ENCODE measurements at regions not wholly inside any gene's neighbourhood (a gene's known extent, or its start where the extent isn't known, plus 50 kb on each side); places are given as distances from the start of the nearest gene placed in this dataset.

DNA sequence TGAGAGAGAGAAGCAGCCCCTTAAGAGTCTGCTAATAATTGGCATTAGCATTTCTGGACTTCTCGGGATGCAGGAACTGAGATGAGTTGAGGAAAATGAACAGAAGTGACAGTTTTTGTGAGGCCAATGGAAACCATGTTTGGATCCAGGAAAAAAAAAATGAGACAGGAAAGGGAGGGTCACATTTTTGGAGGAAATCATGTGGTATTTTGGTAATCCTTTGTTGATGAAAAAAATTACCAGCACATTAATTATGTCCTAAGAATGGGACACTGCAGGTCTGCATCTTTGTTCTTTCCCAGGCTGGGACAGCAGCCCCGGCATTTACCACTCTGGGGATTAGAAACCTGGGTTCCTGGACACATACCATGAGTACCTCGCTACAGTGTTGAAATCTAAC is 109.9 kb upstream of the ZFHX3 start:
- intact Hi-C loops (cut with DNase I), result no loop called here
- WGBS, 3 donors, result 55 to 65% (median 57%) methylated on average over 3 of the region's 3 CpGs
- Histone ChIP-seq H3K27me3 (ENCODE audit: insufficient read depth in 3 of 3, low read length in 2 of 3) (no peaks in the 10 kb centered on the region), H3K9me3 (peaks cover 4% of the 10 kb centered on the region), H3K4me3 (no peak overlapping the region), H3K36me3 (ENCODE audit: insufficient read depth in 1 of 2, low read depth in 1 of 2) (no peaks in the 10 kb centered on the region), H3K27ac (no peak overlapping the region), H3K4me1 (no peaks in the 10 kb centered on the region)
- TF ChIP-seq, protein P1, sequence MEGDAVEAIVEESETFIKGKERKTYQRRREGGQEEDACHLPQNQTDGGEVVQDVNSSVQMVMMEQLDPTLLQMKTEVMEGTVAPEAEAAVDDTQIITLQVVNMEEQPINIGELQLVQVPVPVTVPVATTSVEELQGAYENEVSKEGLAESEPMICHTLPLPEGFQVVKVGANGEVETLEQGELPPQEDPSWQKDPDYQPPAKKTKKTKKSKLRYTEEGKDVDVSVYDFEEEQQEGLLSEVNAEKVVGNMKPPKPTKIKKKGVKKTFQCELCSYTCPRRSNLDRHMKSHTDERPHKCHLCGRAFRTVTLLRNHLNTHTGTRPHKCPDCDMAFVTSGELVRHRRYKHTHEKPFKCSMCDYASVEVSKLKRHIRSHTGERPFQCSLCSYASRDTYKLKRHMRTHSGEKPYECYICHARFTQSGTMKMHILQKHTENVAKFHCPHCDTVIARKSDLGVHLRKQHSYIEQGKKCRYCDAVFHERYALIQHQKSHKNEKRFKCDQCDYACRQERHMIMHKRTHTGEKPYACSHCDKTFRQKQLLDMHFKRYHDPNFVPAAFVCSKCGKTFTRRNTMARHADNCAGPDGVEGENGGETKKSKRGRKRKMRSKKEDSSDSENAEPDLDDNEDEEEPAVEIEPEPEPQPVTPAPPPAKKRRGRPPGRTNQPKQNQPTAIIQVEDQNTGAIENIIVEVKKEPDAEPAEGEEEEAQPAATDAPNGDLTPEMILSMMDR (IDR thresholded peaks at IDR 0.05), result no peak
- DNase-seq (no peak), ATAC-seq (no peak)

DNA sequence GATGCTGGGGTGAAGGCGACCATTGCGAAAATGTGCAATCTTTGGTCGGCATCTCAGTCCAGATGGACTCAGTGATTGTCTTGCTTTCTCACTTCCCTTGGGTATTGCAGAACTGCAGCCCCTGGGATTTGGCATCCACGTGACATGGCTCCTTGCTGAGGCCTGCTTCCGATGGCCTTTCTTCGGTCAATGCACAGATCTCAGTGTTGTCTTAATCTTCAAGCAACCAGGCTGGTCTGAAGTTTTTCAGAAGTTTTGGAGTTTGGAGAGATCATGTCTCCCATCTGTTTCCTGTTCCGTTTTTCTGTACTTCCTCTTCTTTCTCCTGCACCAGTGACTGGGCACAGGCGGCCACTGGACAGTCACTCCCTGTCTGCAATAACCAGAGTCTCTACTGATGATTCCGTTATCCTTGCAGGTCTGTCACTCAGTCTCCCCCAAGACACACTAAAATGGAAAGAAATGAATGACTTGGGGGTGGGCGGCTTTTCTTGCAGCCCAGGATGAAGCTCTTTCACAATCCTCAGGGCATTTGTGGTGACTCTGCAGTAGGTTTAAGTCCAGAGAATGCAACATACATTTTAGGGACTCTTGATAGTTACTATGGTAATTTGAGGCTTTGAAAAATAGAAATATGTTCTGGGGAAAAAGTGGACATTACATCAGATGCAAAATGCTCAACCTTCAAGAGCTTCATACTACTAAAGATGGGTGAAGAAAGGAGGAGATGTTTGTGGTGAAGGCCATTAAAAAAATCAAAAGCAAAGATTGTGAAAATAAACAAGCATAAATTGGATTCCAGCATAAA is 106.3 kb upstream of the ZFHX3 start:
- TF ChIP-seq, protein P1 (IDR thresholded peaks at IDR 0.05), result no peak
- H3K4me3 ChIP-seq, result no peak overlapping the region
- H3K4me1 ChIP-seq, result no peaks in the 10 kb centered on the region
- ATAC-seq (peak in 1 of 4 donors; percentile 32), DNase-seq (peak in 1 of 2 donors; percentile 69)
- H3K9me3 ChIP-seq, result peaks cover 4% of the 10 kb centered on the region
- H3K27ac ChIP-seq, result no peak overlapping the region
- H3K36me3 ChIP-seq (ENCODE audit: insufficient read depth in 1 of 2, low read depth in 1 of 2), result no peaks in the 10 kb centered on the region
- intact Hi-C loops (cut with DNase I), result no loop called here
- H3K27me3 ChIP-seq (ENCODE audit: insufficient read depth in 3 of 3, low read length in 2 of 3), result no peaks in the 10 kb centered on the region
- WGBS, 3 donors, result 75 to 87% (median 76%) methylated on average over 10 of the region's 10 CpGs

DNA sequence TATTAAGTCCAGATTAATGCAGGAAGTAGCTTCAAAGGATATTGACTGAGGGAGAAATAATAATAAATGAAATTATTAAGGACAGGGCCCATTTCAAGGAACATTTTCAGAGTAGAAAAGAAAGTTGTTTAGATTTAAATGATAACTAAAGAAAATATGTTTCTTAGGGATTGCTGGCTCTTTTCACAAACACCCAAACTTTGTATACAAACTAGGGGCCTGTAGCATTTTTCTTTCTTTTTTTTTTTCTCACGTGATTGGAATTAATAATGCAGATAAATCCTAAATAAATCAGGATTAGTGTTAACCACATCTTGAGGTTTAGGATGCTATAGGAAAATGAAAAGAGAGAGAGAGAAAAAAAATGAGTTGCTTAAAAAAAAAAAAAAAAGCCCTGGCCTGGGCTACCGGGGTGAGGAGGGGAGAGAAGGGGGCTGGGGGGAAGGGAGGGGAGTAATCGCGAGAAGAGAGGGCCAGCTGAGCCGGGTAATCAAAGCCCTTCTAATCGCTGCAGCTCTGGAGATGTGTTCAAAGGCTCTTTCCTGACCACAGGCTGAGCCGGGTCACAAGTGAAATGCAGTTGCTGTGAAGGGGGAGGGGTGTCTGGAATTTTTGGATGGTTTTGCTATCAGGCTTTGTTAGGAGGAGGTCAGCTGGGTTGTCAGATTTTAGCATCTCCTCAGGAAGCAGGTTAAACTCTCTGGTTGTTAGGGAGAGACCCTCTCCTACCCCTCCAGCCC is 104.6 kb upstream of the ZFHX3 start:
- 30 to 47% (median 33%) methylated on average over 6 to 7 of the region's 7 CpGs for WGBS, 3 donors
- H3K27ac ChIP-seq, result no peak overlapping the region
- no peak for ATAC-seq

DNA sequence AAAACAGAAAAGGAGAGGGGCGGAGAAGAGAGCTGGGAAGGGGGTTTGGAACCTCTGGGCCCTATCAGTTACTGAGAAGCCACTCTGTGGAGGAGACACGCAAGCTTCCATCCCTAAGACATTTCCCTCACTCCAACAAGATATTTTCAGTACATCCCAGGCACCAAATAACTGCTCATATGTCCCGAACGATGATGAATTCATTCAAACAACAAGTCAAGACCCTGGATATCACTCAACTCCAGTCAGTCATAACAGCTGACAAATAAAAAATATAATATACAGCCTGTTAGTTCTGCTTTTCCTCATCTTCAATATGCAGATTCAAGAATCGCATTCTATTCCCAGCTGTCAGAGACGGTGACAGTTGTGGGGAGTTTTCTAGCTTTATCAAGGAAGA is 104.0 kb upstream of the ZFHX3 start:
- Histone ChIP-seq H3K27me3 (ENCODE audit: insufficient read depth in 3 of 3, low read length in 2 of 3) (no peaks in the 10 kb centered on the region), H3K27ac (no peak overlapping the region), H3K4me1 (no peaks in the 10 kb centered on the region), H3K4me3 (no peak overlapping the region), H3K36me3 (ENCODE audit: insufficient read depth in 1 of 2, low read depth in 1 of 2) (no peaks in the 10 kb centered on the region), H3K9me3 (no peaks in the 10 kb centered on the region)
- WGBS, 3 donors, result 69 to 80% (median 70%) methylated on average over 6 of the region's 6 CpGs
- no peak for ATAC-seq
- TF ChIP-seq, protein P1 (IDR thresholded peaks at IDR 0.05), result no peak
- DNase-seq, result no peak
- intact Hi-C loops (cut with DNase I), result no loop called here

More for the DNA sequence above, 104.6 kb upstream of the ZFHX3 start:
- no peak overlapping the region for H3K4me3 ChIP-seq
- no peaks in the 10 kb centered on the region for H3K4me1 ChIP-seq
- no peaks in the 10 kb centered on the region for H3K9me3 ChIP-seq
- H3K36me3 ChIP-seq (ENCODE audit: insufficient read depth in 1 of 2, low read depth in 1 of 2), result no peaks in the 10 kb centered on the region
- intact Hi-C loops (cut with DNase I), result no loop called here
- DNase-seq, result no peak
- H3K27me3 ChIP-seq (ENCODE audit: insufficient read depth in 3 of 3, low read length in 2 of 3), result no peaks in the 10 kb centered on the region
- TF ChIP-seq, protein P1 (IDR thresholded peaks at IDR 0.05), result no peak

All from psoas muscle (tissue), 7 donors.